H54 (cell line): ENCODE measurements at regions not wholly inside any gene's neighbourhood (a gene's known extent, or its start where the extent isn't known, plus 50 kb on each side); places are given as distances from the start of the nearest gene placed in this dataset.

ENCODE experiments used
- DNase-seq: peaks from one replicate; pipeline ENCODE4 v3.0.0; 2011; ENCODE audit warnings: low spot score, mixed read lengths; ENCODE audit not compliant: insufficient read length
- FAIRE-seq: peaks from 3 replicates; lab custom pipeline; 2011; peaks lifted over from hg19 to GRCh38; lab: Jason Lieb, UNC
- POLR2A ChIP-seq: IDR thresholded peaks from 2 replicates; pipeline ENCODE4 v1.6.1; 2011; ENCODE audit warnings: low read depth, mild to moderate bottlenecking, low read length

DNA sequence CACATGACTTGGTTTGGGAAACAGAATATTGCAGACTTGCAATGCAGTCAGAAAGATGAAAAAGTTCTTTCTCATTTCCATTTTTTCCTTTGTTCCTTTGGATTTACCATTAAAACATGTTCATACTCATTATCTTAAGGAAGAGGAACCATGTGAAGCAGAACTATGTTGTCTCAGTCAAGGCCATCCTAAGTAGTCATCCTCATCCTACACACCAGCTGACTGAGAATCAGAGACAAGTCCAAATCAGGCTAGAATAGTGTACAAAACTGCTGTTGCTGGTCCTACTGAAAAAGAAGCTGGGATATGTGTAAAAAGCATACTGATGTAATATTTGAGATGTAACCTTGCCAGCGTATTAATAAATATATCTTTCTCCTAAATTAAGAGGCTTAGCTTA, 433.4 kb downstream of the SLITRK5 start:
- DNase-seq = no peak
- TF ChIP-seq POLR2A = no peak
- peak; percentile 15 for FAIRE-seq

DNA sequence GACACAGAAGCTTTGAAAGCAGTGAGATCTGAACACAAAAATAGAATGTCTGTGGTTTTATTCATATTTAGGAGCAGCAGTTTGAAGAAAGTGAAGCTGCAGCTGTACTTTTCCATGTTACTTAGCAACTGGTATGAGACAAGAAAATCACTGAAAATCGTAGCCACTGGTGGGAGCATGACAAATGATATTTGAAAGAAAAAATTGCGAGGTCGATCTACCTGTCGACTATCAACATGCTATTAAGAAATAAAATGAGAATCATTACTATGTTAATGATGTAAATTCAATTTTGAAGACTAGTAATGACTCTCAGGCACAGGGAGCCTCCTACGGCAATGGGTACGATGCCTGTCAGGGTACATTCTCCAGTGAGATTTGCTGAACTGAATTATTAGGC, 436.4 kb downstream of the SLITRK5 start:
- no peak for TF ChIP-seq POLR2A
- FAIRE-seq (no peak), DNase-seq (no peak)

DNA sequence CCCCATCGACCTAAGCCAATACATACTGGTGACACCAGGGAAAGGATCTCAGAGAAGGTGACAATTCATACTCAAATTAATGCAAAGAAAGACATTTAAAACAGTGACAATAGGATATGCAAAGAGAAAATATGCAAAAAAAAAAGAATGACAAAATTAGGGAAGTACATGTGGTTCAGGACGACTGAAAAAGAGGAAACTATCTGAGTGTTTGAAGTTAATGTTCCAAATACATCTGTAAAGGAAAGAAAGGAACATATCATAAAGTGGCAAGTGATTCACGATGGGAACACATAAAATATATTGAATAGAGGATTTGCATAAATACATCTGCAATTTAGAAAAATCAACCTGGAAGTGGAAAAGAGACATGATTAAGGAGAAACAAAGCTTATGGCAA, 441.4 kb downstream of the SLITRK5 start:
- DNase-seq = no peak
- no peak for FAIRE-seq
- no peak for TF ChIP-seq POLR2A

DNA sequence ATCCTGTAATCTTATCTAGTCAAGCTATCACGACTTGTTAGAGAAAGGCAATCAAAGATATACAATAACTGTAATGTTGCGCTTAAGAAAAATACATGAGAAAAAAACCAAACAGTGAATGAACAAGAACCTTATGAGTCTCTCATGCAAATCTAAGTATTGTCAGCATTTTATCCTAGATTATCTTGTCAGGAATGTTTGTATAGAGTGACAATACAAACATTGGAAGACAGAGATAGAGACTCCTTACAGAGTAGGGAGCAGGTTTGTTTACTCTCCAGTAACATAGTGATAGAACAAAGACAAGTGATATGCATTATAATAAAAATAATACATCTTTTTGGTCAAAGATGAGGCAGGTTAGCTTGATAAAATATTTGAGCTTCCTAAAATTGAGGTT, 444.8 kb downstream of the SLITRK5 start:
- DNase-seq (no peak), FAIRE-seq (no peak)
- TF ChIP-seq POLR2A = no peak

DNA sequence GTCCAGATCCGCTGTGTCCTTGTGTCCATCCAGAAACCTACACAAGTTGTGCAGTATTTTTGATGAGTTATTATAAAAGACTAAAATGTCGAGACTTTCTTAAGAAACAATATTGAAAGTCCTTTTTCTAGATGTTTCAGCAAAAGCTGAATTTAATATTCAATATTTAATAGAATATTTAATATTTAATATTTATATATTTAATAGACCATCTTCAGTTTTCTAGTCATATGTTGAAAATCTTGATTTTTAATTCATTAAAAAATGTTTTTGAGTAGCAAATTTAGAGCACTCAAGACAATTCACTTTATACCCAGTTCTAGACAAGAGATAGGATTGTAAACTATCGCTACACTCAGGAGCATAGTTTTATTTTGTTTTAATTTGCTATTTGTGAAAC, 447.8 kb downstream of the SLITRK5 start:
- TF ChIP-seq POLR2A = no peak
- FAIRE-seq = no peak
- no peak for DNase-seq

DNA sequence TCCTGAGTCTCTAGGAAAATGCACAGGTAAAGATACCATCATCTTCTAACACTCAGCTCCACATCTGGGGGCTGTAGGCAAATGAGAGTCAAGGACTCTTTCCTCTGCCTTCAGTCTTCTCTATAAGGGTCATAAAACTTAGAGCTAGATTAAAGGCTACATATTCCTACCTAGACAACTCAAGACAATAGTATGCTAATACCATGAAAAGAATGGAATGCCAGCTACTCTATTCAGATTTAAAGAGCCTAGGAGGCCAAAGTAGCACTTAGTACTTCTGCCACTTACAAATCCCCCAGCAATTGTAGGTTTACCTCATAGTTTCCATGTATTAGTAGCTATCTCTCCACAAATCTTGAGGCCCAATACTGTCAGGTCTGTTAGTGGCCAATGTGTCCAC, 453.0 kb downstream of the SLITRK5 start:
- DNase-seq = no peak
- FAIRE-seq = no peak
- TF ChIP-seq POLR2A = no peak

DNA sequence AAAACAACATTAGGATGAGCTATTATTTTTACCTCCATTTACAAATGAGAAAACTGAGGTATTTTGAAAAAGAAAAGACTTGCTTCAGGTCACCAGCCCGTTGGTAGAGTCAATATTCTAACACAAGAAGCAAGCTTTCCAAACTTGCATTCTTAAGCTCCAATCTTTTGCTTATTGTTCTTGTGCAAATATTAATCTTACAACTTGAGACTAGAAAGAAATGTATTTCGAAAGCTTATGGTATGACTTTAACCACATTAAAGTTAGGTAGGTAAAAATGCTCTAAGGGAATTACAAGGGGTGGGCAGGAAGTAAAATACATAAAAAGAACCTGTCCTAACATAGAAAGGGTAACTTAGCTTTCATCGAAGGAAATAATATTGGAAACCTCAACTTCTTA, 453.9 kb downstream of the SLITRK5 start:
- TF ChIP-seq POLR2A = no peak
- DNase-seq (no peak), FAIRE-seq (no peak)

DNA sequence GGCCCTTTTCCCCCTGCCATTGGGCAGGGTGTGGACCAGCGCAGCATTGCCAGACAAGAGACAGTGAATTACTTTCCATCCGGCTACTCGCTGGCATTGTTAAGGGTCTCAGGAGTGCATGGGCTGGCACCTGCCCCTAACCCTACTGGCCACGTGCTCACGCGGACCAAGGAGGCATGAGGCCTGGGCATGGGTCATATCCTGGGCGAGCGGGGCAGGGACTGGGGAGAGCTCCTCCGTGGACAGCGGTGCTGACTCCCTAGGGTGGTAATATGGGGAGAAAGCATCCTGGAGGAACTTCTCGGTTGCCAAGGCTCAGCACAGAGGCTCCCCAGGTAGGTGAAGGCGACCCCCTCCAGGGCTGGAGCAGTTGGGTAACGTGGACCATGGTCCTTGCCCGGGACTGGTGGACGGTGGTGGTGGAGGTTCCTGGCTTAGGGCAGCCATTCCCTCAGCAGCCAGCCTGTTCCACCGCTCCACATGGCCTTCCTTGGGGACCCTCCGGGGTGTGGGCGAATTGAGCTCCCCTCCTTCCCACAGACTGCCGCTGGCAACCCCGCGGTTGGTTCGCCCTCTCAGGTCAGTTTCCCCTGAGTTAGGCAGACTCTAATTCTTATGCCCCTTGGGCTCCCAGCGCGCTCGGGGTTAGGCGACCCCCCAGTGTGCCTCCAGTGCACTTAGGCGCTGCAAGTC, 465.1 kb downstream of the SLITRK5 start:
- DNase-seq = no peak
- no peak for TF ChIP-seq POLR2A
- no peak for FAIRE-seq

DNA sequence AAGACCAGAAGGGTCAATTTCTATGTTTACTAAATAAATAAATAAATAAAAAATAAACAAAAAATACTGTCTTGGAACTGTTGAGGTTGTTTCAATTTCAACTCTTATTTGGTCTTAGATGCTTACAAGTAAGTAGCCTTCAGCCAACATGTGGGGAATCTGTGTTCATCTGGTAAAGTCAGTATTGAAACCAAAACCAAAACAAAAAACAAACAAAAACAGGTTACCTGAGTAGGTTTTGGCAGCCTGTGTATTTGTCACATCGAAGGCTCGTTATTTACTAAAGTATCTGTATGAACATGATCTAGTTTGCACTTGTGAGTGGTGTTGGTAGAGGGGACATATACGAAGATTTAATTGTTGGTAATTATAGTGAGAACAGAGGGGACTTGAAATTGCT, 471.5 kb downstream of the SLITRK5 start:
- DNase-seq = no peak
- no peak for TF ChIP-seq POLR2A
- no peak for FAIRE-seq

DNA sequence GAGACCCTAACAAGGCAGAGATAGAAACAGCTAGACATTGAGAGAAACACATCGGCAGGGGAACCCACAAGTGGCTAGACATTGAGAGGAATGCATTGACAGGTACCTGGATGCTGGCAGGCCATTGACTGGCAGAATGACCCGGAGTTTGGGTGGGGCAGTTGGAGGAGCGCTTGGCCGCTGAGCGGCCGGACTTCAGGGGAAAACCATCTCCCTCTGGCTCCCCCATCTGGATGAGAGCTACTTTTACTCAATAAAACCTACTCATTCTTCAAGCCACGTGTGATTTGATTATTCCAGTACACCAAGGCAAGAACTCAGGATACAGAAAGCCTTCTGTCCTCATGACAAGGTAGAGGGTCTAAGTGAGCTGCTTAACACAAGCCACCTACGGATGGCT, 473.4 kb downstream of the SLITRK5 start:
- DNase-seq (no peak), FAIRE-seq (no peak)
- no peak for TF ChIP-seq POLR2A

DNA sequence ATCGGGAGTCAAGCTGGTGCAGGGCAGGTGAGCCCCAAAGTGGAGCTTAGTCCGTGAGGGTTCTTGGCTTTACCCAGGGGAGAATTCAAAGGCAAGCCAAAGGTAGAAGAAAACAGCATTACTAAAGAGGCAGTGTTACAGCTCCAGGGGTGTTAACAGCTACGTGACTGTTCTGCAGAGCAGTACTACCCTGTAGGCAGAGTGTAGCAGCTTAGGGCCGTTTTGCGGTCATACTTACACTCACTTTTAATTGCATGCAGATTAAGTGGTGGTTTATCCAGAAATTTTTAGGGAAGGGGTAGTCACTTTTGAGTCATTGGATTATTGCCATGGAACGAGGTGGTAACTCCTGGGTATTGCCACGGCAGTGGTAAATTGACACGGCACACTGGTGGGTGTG, 482.2 kb downstream of the SLITRK5 start:
- TF ChIP-seq POLR2A = no peak
- DNase-seq (no peak), FAIRE-seq (no peak)

DNA sequence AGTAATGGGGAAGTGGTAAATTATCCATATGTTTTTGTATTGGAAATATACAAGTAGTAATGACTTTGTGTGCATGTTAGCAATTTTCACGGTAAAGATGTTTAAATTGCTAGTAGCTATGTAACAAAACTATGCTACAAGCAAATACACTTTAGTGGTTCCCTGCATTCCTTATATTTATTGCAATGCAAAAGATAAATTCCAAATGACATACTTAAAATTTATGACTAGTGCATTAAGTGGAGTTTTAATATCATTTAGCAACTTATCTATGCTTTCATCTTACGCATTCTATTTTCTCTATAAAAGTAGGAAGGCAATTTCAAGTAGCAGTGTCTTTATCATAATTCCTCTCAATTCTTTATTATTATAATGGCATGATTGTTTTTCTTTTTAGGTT, 482.8 kb downstream of the SLITRK5 start:
- no peak for FAIRE-seq
- TF ChIP-seq POLR2A = no peak
- DNase-seq = no peak

DNA sequence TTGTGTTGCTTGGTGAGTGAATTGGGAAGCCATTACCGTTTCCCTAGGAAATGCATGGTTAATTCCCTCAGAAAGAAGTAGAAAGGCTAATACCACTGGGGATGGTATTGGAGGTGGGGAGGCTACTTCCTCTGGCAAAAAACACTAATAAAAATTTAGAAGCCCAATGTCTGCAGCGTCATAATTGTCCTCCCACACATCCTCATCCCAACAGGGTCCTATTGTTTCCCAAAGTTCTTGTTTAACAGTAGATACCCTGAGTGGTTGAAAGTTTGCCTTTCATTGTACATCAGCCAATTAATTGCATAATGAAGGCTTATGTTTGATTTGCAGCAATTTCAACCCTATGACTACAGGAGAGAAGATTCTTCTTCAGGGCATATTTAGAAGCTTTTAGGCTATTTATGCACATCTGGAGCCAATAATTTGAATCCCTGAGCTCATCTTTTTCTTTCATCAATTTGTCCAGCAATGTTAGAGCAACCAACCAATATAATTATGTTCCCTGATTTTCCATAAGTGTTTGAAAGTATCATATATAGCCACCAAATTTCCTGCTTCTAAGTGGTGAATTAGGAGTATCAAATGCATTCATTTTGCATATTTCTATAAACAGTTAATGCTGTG, 491.0 kb downstream of the SLITRK5 start:
- DNase-seq (no peak), FAIRE-seq (peak; percentile 20)
- no peak for TF ChIP-seq POLR2A

DNA sequence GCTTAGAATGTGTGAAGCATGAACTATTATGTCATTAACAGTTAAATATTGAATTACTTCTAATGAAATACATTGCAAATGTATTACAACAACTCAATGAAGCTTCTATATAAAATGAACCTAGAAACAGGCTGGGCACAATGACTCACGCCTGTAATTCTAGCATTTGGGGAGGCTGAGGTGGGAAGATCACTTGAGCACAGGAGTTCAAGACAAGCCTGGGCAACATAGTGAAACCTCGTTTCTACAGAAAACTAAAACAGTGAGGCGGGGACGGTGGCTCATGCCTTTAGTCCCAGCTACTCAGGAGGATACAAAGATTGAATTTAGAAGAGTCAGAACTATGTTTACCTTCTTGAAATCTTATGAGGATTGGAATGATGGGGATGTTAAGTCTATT, 505.1 kb downstream of the SLITRK5 start:
- FAIRE-seq = no peak
- no peak for TF ChIP-seq POLR2A

DNA sequence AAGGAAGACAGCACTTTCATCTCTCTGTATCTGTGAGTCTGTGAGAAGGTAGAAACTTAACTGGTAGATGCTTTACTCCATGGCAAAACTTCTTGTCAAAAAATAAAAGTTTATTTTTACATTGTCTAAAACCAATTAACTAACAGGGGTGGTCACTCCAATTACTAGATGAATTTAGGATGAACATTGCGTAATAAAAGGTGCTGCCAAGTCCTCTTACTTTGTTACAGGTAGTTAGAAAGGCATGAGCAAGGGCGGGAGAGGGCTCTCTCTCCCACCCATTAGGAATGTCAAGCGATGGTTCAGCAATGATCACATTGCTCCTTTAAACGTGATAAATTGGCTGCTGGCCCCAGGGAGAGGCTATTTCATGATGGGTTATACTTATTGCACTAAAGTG, 512.3 kb downstream of the SLITRK5 start:
- TF ChIP-seq POLR2A = no peak
- DNase-seq (no peak), FAIRE-seq (no peak)

More for the DNA sequence above, 505.1 kb downstream of the SLITRK5 start:
- no peak for DNase-seq

DNA sequence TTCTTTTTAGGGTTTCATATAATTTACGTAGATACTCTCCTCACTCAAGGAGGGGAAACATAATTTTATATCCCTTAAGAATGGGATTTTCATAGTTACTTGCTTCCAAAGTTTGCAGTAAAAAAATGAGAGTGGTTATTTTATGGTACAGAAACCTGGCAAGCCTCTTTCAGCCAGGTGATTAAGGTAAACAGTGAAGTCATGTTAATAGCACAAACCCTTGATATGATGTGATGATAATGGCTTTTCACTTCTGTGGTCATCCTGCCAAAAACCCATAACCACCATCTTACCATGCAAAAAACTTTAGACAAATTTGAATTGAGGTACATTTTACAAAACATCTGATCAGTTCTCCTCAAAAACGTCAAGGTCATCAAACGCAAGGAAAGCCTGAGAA, 517.8 kb downstream of the SLITRK5 start:
- DNase-seq (no peak), FAIRE-seq (no peak)
- no peak for TF ChIP-seq POLR2A
